Caco-2 (cell line): ENCODE measurements at regions not wholly inside any gene's neighbourhood (a gene's known extent, or its start where the extent isn't known, plus 50 kb on each side); places are given as distances from the start of the nearest gene placed in this dataset.

ENCODE experiments used
- BruUV-seq: library from RNA; stranded (reverse); fragments of 400-500 nt; replicated peaks from 2 replicates; lab custom pipeline; 2021; lab: Mats Ljungman, UMichigan
- CTCF ChIA-PET: fragments of 300-600 bp; sonication (Branson Sonifier 250); formaldehyde crosslinking; loops from one replicate; lab custom pipeline; 2022; ENCODE audit warnings: antibody characterized with exemption; lab: Charles Lee
- POLR2A ChIA-PET: fragments of 300-600 bp; sonication (Branson Sonifier 250); formaldehyde crosslinking; loops from one replicate; lab custom pipeline; 2022; ENCODE audit warnings: antibody characterized with exemption; lab: Charles Lee
- DNase-seq, 2 experiments: peaks; one replicate each; pipeline versions ENCODE4 v3.0.0 to v3.0.0-alpha.2; 2020 to 2022
- H3K27me3 ChIP-seq: replicated peaks from 2 replicates; pipeline ENCODE4 v1.6.0; 2011; ENCODE audit warnings: low read length; ENCODE audit not compliant: control insufficient read depth, insufficient read depth
- H3K36me3 ChIP-seq: 2 replicates; pipeline ENCODE4 v1.5.1; 2011; ENCODE audit warnings: low read length; ENCODE audit not compliant: control insufficient read depth, insufficient read depth
- H3K4me1 ChIP-seq: fragments of 250-450 bp; sonication (Bioruptor Pico); 2 replicates; pipeline ENCODE4 v1.5.1; 2020; ENCODE audit warnings: mild to moderate bottlenecking
- H3K4me3 ChIP-seq: 2 replicates; pipeline ENCODE4 v1.5.1; 2011; ENCODE audit warnings: low read depth, mild to moderate bottlenecking, control low read depth, low read length
- H3K9me3 ChIP-seq: fragments of 250-450 bp; sonication (Bioruptor Pico); 2 replicates; pipeline ENCODE4 v1.5.1; 2020; ENCODE audit warnings: mild to moderate bottlenecking, moderate library complexity
- H3K27ac Mint-ChIP-seq: one replicate; pipeline ENCODE4 v1.8.0; 2022; ENCODE audit warnings: mixed read lengths; ENCODE audit not compliant: unreplicated experiment
- H3K27me3 Mint-ChIP-seq: one replicate; pipeline ENCODE4 v1.8.0; 2022; ENCODE audit warnings: mixed read lengths; ENCODE audit not compliant: insufficient read depth, unreplicated experiment
- H3K36me3 Mint-ChIP-seq: one replicate; pipeline ENCODE4 v1.8.0; 2022; ENCODE audit warnings: mild to moderate bottlenecking, mixed read lengths; ENCODE audit not compliant: insufficient read depth, unreplicated experiment
- H3K4me1 Mint-ChIP-seq: one replicate; pipeline ENCODE4 v1.8.0; 2022; ENCODE audit warnings: low read depth, mixed read lengths; ENCODE audit not compliant: unreplicated experiment
- H3K4me3 Mint-ChIP-seq: one replicate; pipeline ENCODE4 v1.8.0; 2022; ENCODE audit warnings: mild to moderate bottlenecking, moderate library complexity, mixed read lengths; ENCODE audit not compliant: unreplicated experiment
- H3K9me3 Mint-ChIP-seq: one replicate; pipeline ENCODE4 v1.8.0; 2022; ENCODE audit warnings: mixed read lengths; ENCODE audit not compliant: unreplicated experiment
- intact Hi-C: fragments of 100-400 bp; cut with micrococcal nuclease; formaldehyde crosslinking; loops from one replicate; pipeline ENCODE4 v1.10.0; 2022; ENCODE audit not compliant: unreplicated experiment
- TF ChIP-seq, protein P1 (sequence below), 2 experiments: fragments of 200-600 bp in 1 of 2; IDR thresholded peaks; 1 replicate in 1 of 2; 2 replicates in 1 of 2; pipeline versions ENCODE4 v1.5.1 to v1.8.0; 2011 to 2022; ENCODE audit warnings: antibody characterized with exemption in 1 of 2, control low read depth in 1 of 2, inconsistent platforms in 1 of 2, low read depth in 1 of 2, low read length in 1 of 2, mild to moderate bottlenecking in 1 of 2, moderate library complexity in 1 of 2; ENCODE audit not compliant: insufficient read depth in 1 of 2, severe bottlenecking in 1 of 2, unreplicated experiment in 1 of 2

DNA sequence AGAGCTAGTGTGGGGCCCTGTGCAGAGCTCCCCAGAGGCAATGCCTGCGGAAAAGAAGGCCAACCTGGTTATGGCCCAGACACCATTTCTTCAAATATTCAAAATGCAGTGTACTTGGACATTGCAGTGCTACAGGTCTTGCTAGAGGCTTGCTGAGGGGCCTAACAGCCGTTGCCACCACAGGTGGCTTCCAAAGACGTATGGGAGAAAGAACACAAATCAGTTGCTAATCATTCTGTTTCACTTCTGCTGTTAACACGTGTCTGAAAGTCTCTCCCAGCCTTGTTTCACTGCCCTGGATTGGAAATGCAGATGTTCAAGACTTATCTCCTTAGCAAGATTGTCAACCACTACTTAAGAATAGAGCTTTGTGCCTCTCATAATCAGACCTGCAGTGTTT, 925.9 kb downstream of the GALC start:
- no peak overlapping the region for H3K4me3 Mint-ChIP-seq
- Histone ChIP-seq H3K36me3 (no peaks in the 10 kb centered on the region), H3K4me1 (no peaks in the 10 kb centered on the region), H3K4me3 (no peak overlapping the region), H3K9me3 (no peaks in the 10 kb centered on the region), H3K27me3 (no peaks in the 10 kb centered on the region)
- no peaks in the 10 kb centered on the region for H3K36me3 Mint-ChIP-seq
- DNase-seq: no peak
- H3K27me3 Mint-ChIP-seq: no peaks in the 10 kb centered on the region
- no peaks in the 10 kb centered on the region for H3K4me1 Mint-ChIP-seq
- ChIA-PET CTCF (interaction anchor here (0.7 kb wide), 1 partner anchor 255 kb away, joined by 3 read pairs; no protein-coding TSS in a partner anchor), POLR2A (no interaction called here)
- BruUV-seq: no TSS peak
- intact Hi-C loops: no loop called here
- no peaks in the 10 kb centered on the region for H3K9me3 Mint-ChIP-seq
- TF ChIP-seq, protein P1, sequence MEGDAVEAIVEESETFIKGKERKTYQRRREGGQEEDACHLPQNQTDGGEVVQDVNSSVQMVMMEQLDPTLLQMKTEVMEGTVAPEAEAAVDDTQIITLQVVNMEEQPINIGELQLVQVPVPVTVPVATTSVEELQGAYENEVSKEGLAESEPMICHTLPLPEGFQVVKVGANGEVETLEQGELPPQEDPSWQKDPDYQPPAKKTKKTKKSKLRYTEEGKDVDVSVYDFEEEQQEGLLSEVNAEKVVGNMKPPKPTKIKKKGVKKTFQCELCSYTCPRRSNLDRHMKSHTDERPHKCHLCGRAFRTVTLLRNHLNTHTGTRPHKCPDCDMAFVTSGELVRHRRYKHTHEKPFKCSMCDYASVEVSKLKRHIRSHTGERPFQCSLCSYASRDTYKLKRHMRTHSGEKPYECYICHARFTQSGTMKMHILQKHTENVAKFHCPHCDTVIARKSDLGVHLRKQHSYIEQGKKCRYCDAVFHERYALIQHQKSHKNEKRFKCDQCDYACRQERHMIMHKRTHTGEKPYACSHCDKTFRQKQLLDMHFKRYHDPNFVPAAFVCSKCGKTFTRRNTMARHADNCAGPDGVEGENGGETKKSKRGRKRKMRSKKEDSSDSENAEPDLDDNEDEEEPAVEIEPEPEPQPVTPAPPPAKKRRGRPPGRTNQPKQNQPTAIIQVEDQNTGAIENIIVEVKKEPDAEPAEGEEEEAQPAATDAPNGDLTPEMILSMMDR (IDR thresholded peaks at IDR 0.05; ENCODE audit: insufficient read depth in 1 of 2, low read depth in 1 of 2, low read length in 1 of 2, severe bottlenecking in 1 of 2, unreplicated experiment in 1 of 2): no peak
- no peak overlapping the region for H3K27ac Mint-ChIP-seq

DNA sequence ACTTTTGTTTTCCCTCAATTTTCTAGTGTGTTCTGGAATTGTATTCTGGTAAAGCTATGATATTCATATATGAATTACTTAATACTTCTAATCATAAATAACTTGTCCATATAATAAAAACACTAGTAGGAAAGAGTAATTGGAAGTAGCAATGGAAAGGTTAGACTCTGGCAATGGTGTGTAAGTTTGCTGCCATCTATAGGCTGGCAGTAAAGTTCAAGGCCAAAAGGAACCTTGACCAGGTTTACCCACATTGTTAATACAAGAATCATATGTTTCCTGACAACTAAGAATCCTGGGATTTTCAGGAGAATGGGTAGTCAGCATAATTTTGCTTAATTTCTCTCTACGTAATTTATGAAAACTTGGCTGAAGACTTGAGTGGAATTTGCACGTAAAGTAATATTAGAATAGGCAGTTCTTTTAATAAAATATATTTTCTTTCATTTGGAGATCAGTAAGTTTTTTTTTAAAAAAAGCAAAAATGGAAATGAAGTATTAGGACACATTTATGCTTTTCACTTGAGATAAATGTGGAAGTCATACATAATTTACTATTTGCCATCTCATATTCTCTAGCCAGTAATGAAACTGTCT, 926.7 kb downstream of the GALC start:
- Mint-ChIP-seq H3K27me3 (peaks cover 1% of the 10 kb centered on the region), H3K4me3 (no peak overlapping the region), H3K9me3 (no peaks in the 10 kb centered on the region), H3K4me1 (no peaks in the 10 kb centered on the region), H3K36me3 (no peaks in the 10 kb centered on the region), H3K27ac (no peak overlapping the region)
- POLR2A ChIA-PET: no interaction called here
- H3K4me1 ChIP-seq: no peaks in the 10 kb centered on the region
- no peak overlapping the region for H3K4me3 ChIP-seq
- no TSS peak for BruUV-seq
- no peaks in the 10 kb centered on the region for H3K36me3 ChIP-seq
- no peaks in the 10 kb centered on the region for H3K9me3 ChIP-seq
- TF ChIP-seq, protein P1 (IDR thresholded peaks at IDR 0.05; ENCODE audit: insufficient read depth in 1 of 2, low read depth in 1 of 2, low read length in 1 of 2, severe bottlenecking in 1 of 2, unreplicated experiment in 1 of 2): peak; percentile 29 to 52
- DNase-seq: peak in 1 of 2 experiments; percentile 5
- intact Hi-C loops: loop anchor here (1.0 kb wide), 2 partner anchors 105 to 604 kb away; no protein-coding TSS in a partner anchor
- H3K27me3 ChIP-seq: no peaks in the 10 kb centered on the region
- CTCF ChIA-PET: interaction anchor here (0.6 kb wide), 1 partner anchor 722 kb away, joined by 3 read pairs; no protein-coding TSS in a partner anchor

DNA sequence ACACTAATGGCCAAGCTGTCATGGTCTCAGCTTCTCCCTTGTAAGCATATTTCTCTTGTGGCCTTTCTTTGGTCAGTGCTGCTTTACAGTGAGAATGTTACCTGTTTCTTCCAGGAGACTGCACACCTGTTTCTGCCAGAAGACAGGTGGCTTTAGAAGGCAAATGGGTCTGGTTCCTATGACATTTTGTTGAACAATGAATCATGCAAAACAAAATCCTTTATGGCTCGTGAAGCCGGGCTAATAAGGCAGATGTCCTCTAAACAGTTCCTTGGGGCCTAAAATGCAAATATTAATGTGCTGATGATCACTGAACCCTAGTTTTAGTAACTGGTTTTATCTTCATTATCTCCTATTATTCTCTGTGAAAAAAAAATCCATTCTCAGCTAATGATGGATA, 927.6 kb downstream of the GALC start:
- no peaks in the 10 kb centered on the region for H3K27me3 ChIP-seq
- ChIA-PET POLR2A (no interaction called here), CTCF (no interaction called here)
- Mint-ChIP-seq H3K4me1 (no peaks in the 10 kb centered on the region), H3K36me3 (no peaks in the 10 kb centered on the region), H3K27ac (no peak overlapping the region), H3K27me3 (peaks cover 5% of the 10 kb centered on the region), H3K9me3 (no peaks in the 10 kb centered on the region), H3K4me3 (no peak overlapping the region)
- TF ChIP-seq, protein P1 (IDR thresholded peaks at IDR 0.05; ENCODE audit: insufficient read depth in 1 of 2, low read depth in 1 of 2, low read length in 1 of 2, severe bottlenecking in 1 of 2, unreplicated experiment in 1 of 2): no peak
- intact Hi-C loops: no loop called here
- no peaks in the 10 kb centered on the region for H3K36me3 ChIP-seq
- no peaks in the 10 kb centered on the region for H3K9me3 ChIP-seq
- H3K4me1 ChIP-seq: no peaks in the 10 kb centered on the region
- no TSS peak for BruUV-seq
- no peak for DNase-seq
- no peak overlapping the region for H3K4me3 ChIP-seq
